Pancreas (tissue), 10 donors: ENCODE measurements at regions not wholly inside any gene's neighbourhood (a gene's known extent, or its start where the extent isn't known, plus 50 kb on each side); places are given as distances from the start of the nearest gene placed in this dataset.

Source experiments
- ATAC-seq, 4 donors: fragments of 200-7000 bp; cut with Tn5 transposase; one replicate each; pipeline versions ENCODE4 v1.8.0 to v1.9.1; 2020; ENCODE audit warnings: mild to moderate bottlenecking in 4 of 4, moderate library complexity in 4 of 4
- DNase-seq, 6 donors: peaks; one replicate each; pipeline ENCODE4 v3.0.0-alpha.2; 2020
- FAIRE-seq: peaks from 2 replicates; lab custom pipeline; 2012; peaks lifted over from hg19 to GRCh38; lab: Jason Lieb, UNC
- H3K27ac ChIP-seq, 4 donors: fragments of 200-600 bp; sonication (generic); 1 replicate in 3 of 4; 2 replicates in 1 of 4; pipeline versions ENCODE4 v1.5.0 to v1.8.0; 2020
- H3K27me3 ChIP-seq, 4 donors: fragments of 200-600 bp; one replicate each; pipeline ENCODE4 v1.8.0; 2021
- H3K36me3 ChIP-seq, 3 donors: fragments of 200-600 bp; sonication (generic) in 1 of 3; one replicate each; pipeline versions ENCODE4 v1.5.0 to v1.8.0; 2020 to 2021
- H3K4me1 ChIP-seq, 3 donors: fragments of 200-600 bp; one replicate each; pipeline ENCODE4 v1.8.0; 2021
- H3K4me3 ChIP-seq, 4 donors: fragments of 200-600 bp; sonication (generic) in 2 of 4; one replicate each; pipeline versions ENCODE4 v1.5.0 to v1.8.0; 2020 to 2021
- H3K9me3 ChIP-seq, 4 donors: fragments of 200-600 bp; one replicate each; pipeline ENCODE4 v1.8.0; 2021
- CTCF ChIP-seq, 4 donors: fragments of 200-600 bp; sonication (generic) in 3 of 4; IDR thresholded peaks; one replicate each; pipeline versions ENCODE4 v1.5.0 to v1.8.0; 2021; ENCODE audit warnings: antibody characterized with exemption in 4 of 4
- WGBS, 2 donors: extraction: QIAGEN DNeasy Blood & Tissue Kit; methylation state at CpG; one replicate each; pipeline ENCODE4 v1.1.7; 2013; 5-methylcytosine and 5-hydroxymethylcytosine counted together
- intact Hi-C, 3 donors: fragments of 100-400 bp; cut with DNase I; formaldehyde crosslinking; loops; one replicate each; pipeline versions ENCODE4 v1.11.1 to v1.14.2; 2022
- donor health status: healthy with polysubstance abuse.
- donor health status: DM: no; HTN: no; CAD: no; lungs with moderate emphysema.
- donor health status: DM: no; HTN: no; CAD: no.
- donor health status: control.
- donor health status: control.
- donor health status: Bipolar disorder and iron deficiency.
- donor health status: DM: yes; HTN: yes; CAD: no.
- donor health status: DM: no; HTN: no; CAD: no.
- donor health status: DM: no; HTN: no; CAD: no.
- donor health status: DM: yes; HTN: yes; CAD: no.

- intact Hi-C loops, result no loop called here
- no peaks in the 10 kb centered on the region for H3K9me3 ChIP-seq
- H3K4me1 ChIP-seq, result no peaks in the 10 kb centered on the region
- no peaks in the 10 kb centered on the region for H3K27me3 ChIP-seq
- ATAC-seq (no peak), FAIRE-seq (no peak), DNase-seq (no peak)
- 83 to 89% methylated on average over 1 of the region's 1 CpG for WGBS, 2 donors
- no peak overlapping the region for H3K27ac ChIP-seq
- no peaks in the 10 kb centered on the region for H3K36me3 ChIP-seq
- H3K4me3 ChIP-seq, result no peak overlapping the region
- no peak for TF ChIP-seq CTCF (IDR thresholded peaks at IDR 0.05)
Measured at GRCh38 chr5:125148076-125148475, 401.6 kb upstream of the ZNF608 start.

DNA sequence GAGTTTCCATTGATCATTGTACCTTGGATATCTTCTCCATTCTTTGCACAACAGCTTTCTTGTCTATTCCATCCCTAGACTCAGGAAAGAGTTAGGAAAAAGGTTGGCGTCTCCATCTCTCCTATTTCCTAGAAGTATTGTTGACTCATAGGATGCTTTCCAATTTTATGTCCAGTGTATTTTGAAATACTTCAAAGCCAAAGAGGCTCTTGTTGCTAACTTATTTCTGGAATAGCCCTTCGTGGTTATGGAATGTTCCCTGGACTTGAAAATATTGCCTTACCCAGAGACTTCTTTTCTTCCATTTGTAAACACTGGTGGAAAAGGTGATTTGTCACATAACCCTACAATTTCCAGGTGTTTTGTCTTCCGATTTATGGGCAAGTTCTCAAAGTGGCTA, 402.3 kb upstream of the ZNF608 start:
- Histone ChIP-seq H3K36me3 (no peaks in the 10 kb centered on the region), H3K27ac (no peak overlapping the region), H3K27me3 (no peaks in the 10 kb centered on the region), H3K4me1 (no peaks in the 10 kb centered on the region), H3K4me3 (no peak overlapping the region), H3K9me3 (no peaks in the 10 kb centered on the region)
- 71 to 82% methylated on average over 3 of the region's 3 CpGs for WGBS, 2 donors
- intact Hi-C loops, result no loop called here
- no peak for TF ChIP-seq CTCF (IDR thresholded peaks at IDR 0.05)
- ATAC-seq (no peak), FAIRE-seq (no peak), DNase-seq (no peak)

DNA sequence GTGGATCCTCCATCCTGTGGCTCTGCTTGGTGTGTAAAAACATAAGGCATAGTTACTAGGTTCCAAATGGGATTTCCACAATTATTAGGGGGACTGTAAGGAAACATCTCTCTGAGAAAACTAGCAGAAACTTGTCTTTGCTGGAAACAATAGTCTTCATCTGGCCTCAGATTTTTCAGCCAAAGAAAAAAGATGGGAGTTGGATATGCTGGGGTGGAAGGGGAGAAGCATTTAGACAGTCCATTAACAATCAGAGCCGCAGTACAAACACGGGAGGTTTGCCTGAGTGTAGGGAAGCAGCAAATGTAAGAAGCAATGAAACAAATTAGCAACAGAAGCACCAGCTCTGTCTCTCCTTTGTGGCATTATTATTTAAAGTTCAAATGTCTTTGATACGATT, 402.7 kb upstream of the ZNF608 start:
- WGBS, 2 donors, result 54 to 68% methylated on average over 3 of the region's 3 CpGs
- FAIRE-seq, result no peak

GRCh38 chr5:125149527-125149926, 403.1 kb upstream of the ZNF608 start:
- Histone ChIP-seq H3K4me3 (no peak overlapping the region), H3K27me3 (no peaks in the 10 kb centered on the region), H3K4me1 (no peaks in the 10 kb centered on the region), H3K9me3 (no peaks in the 10 kb centered on the region), H3K36me3 (no peaks in the 10 kb centered on the region), H3K27ac (no peak overlapping the region)
- no peak for TF ChIP-seq CTCF (IDR thresholded peaks at IDR 0.05)
- WGBS, 2 donors, result 74 to 78% methylated on average over 4 of the region's 4 CpGs
- intact Hi-C loops, result no loop called here
- ATAC-seq (no peak), DNase-seq (no peak), FAIRE-seq (no peak)

More for the DNA sequence above, 402.7 kb upstream of the ZNF608 start:
- H3K27me3 ChIP-seq, result no peaks in the 10 kb centered on the region
- TF ChIP-seq CTCF (IDR thresholded peaks at IDR 0.05), result no peak
- ATAC-seq (no peak), DNase-seq (no peak)
- H3K36me3 ChIP-seq, result no peaks in the 10 kb centered on the region
- intact Hi-C loops, result no loop called here
- H3K27ac ChIP-seq, result no peak overlapping the region
- H3K4me1 ChIP-seq, result no peaks in the 10 kb centered on the region
- no peaks in the 10 kb centered on the region for H3K9me3 ChIP-seq
- no peak overlapping the region for H3K4me3 ChIP-seq

DNA sequence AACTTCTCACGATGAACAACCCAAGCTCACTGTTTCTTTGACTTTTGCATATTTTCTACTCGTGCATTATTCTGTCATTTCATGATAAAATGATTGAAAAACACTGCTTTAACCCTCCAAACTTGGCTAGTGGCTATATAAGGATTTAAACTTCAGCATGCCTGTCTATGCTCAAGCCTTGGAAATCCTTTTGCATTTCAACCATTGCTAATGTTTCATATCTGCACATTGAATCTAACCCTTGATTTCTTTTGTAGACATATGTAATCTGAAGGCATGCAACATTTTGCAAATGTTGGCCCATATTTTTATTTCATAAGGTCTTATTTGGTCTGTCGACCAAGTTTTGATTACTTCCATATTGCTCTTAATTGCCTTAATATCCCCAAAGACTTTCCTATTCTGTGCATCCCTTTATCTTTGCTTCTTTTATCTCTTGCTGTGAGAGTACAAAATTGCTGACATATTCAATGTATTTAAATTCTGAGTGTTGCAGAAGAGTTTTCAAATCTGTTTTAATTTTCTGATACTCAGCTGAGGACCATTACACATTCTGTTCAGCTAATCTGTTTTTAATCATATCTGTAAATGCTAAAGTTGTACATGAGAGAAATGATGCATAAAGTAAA, 403.7 kb upstream of the ZNF608 start:
- no peak for TF ChIP-seq CTCF (IDR thresholded peaks at IDR 0.05)
- Histone ChIP-seq H3K4me1 (no peaks in the 10 kb centered on the region), H3K36me3 (no peaks in the 10 kb centered on the region), H3K27me3 (no peaks in the 10 kb centered on the region), H3K27ac (no peak overlapping the region), H3K9me3 (no peaks in the 10 kb centered on the region), H3K4me3 (no peak overlapping the region)
- WGBS, 2 donors, result 62 to 71% methylated on average over 3 of the region's 3 CpGs
- intact Hi-C loops, result no loop called here
- DNase-seq (no peak), FAIRE-seq (no peak), ATAC-seq (no peak)
